HL-60 (cell line): ENCODE measurements at regions not wholly inside any gene's neighbourhood (a gene's known extent, or its start where the extent isn't known, plus 50 kb on each side); places are given as distances from the start of the nearest gene placed in this dataset.

Source experiments
- DNase-seq, 2 experiments: peaks; one replicate each; pipeline ENCODE4 v3.0.0-alpha.2; 2010 to 2020; ENCODE audit warnings: low read depth in 1 of 2, low spot score in 1 of 2
- H3K27ac ChIP-seq: fragments of 250-450 bp; sonication (Bioruptor Pico); replicated peaks from 2 replicates; pipeline ENCODE4 v1.5.1; 2020; ENCODE audit warnings: mild to moderate bottlenecking, moderate library complexity
- H3K27me3 ChIP-seq: fragments of 250-450 bp; sonication (Bioruptor Pico); 2 replicates; pipeline ENCODE4 v1.5.1; 2021; ENCODE audit warnings: mild to moderate bottlenecking, moderate library complexity; ENCODE audit not compliant: insufficient read depth, poor library complexity, severe bottlenecking
- H3K4me3 ChIP-seq: replicated peaks from 2 replicates; pipeline ENCODE4 v1.5.1; 2011; ENCODE audit warnings: mild to moderate bottlenecking, control low read depth, low read length; ENCODE audit not compliant: insufficient read depth
- CTCF ChIP-seq: IDR thresholded peaks from one replicate; pipeline ENCODE4 v1.5.1; 2011; ENCODE audit warnings: low read length, control low read depth, inconsistent platforms; ENCODE audit not compliant: insufficient read depth
- GABPA ChIP-seq: IDR thresholded peaks from 2 replicates; pipeline ENCODE4 v1.6.1; 2012; ENCODE audit warnings: low read depth
- POLR2AphosphoS5 ChIP-seq: IDR thresholded peaks from 2 replicates; pipeline ENCODE4 v1.6.1; 2012; ENCODE audit warnings: low read depth
- REST ChIP-seq: IDR thresholded peaks from 2 replicates; pipeline ENCODE4 v1.6.1; 2012; ENCODE audit warnings: low read depth; ENCODE audit not compliant: insufficient replicate concordance
- SPI1 ChIP-seq: IDR thresholded peaks from 2 replicates; pipeline ENCODE4 v1.6.1; 2012; ENCODE audit warnings: low read depth, mild to moderate bottlenecking, borderline replicate concordance

- Histone ChIP-seq H3K4me3 (no peak overlapping the region), H3K27me3 (no peaks in the 10 kb centered on the region), H3K27ac (no peak overlapping the region)
- TF ChIP-seq POLR2AphosphoS5 (no peak), CTCF (no peak), REST (no peak), GABPA (no peak), SPI1 (no peak)
- no peak for DNase-seq
Observed at GRCh38 chrX:128818690-128819089, 704.6 kb downstream of the SMARCA1 start.

GRCh38 chrX:128816919-128817318 lies 706.4 kb downstream of the SMARCA1 start:
- TF ChIP-seq REST = no peak
- TF ChIP-seq CTCF = peak; percentile 5
- TF ChIP-seq POLR2AphosphoS5 = no peak
- TF ChIP-seq GABPA = no peak
- no peak for TF ChIP-seq SPI1
- no peak for DNase-seq
- H3K4me3 ChIP-seq = no peak overlapping the region
- no peaks in the 10 kb centered on the region for H3K27me3 ChIP-seq
- H3K27ac ChIP-seq = no peak overlapping the region

- TF ChIP-seq GABPA (no peak), POLR2AphosphoS5 (no peak), REST (no peak), SPI1 (no peak), CTCF (no peak)
- DNase-seq = no peak
- no peak overlapping the region for H3K4me3 ChIP-seq
- H3K27me3 ChIP-seq = no peaks in the 10 kb centered on the region
- H3K27ac ChIP-seq = no peak overlapping the region
Observed at GRCh38 chrX:128807367-128807766, 715.9 kb downstream of the SMARCA1 start.
